Parathyroid adenoma (tissue), 2 donors: ENCODE measurements at regions not wholly inside any gene's neighbourhood (a gene's known extent, or its start where the extent isn't known, plus 50 kb on each side); places are given as distances from the start of the nearest gene placed in this dataset.

Source experiments
- H2AFZ ChIP-seq: fragments of 300-600 bp; sonication (generic); one replicate; pipeline ENCODE4 v1.7.0; 2017; ENCODE audit warnings: antibody characterized with exemption, mild to moderate bottlenecking
- H3K27ac ChIP-seq: fragments of 300-600 bp; sonication (generic); one replicate; pipeline ENCODE4 v1.7.0; 2017
- H3K27me3 ChIP-seq: fragments of 300-600 bp; sonication (generic); one replicate; pipeline ENCODE4 v1.7.0; 2017; ENCODE audit warnings: low read length; ENCODE audit not compliant: control insufficient read depth, insufficient read depth
- H3K36me3 ChIP-seq: fragments of 300-600 bp; sonication (generic); one replicate; pipeline ENCODE4 v1.7.0; 2017; ENCODE audit warnings: low read length; ENCODE audit not compliant: control insufficient read depth, insufficient read depth
- H3K4me1 ChIP-seq: fragments of 300-600 bp; sonication (generic); one replicate; pipeline ENCODE4 v1.7.0; 2017; ENCODE audit warnings: control low read depth
- H3K4me2 ChIP-seq: fragments of 300-600 bp; sonication (generic); one replicate; pipeline ENCODE4 v1.7.0; 2017; ENCODE audit warnings: low read length
- H3K4me3 ChIP-seq: fragments of 300-600 bp; sonication (generic); one replicate; pipeline ENCODE4 v1.7.0; 2017; ENCODE audit warnings: low read depth, low read length
- H3K79me2 ChIP-seq: fragments of 300-600 bp; sonication (generic); one replicate; pipeline ENCODE4 v1.7.0; 2017; ENCODE audit warnings: control low read depth
- H3K9ac ChIP-seq: fragments of 300-600 bp; sonication (generic); one replicate; pipeline ENCODE4 v1.7.0; 2017; ENCODE audit warnings: mild to moderate bottlenecking
- H3K9me3 ChIP-seq: fragments of 300-600 bp; sonication (generic); one replicate; pipeline ENCODE4 v1.7.0; 2017; ENCODE audit warnings: low read length; ENCODE audit not compliant: control insufficient read depth
- TF ChIP-seq, protein P1 (sequence below): fragments of 300-600 bp; sonication (generic); IDR thresholded peaks from one replicate; pipeline ENCODE4 v1.7.0; 2017; ENCODE audit warnings: antibody characterized with exemption, mild to moderate bottlenecking
- donor health status: primary hyperparathyroidism.

DNA sequence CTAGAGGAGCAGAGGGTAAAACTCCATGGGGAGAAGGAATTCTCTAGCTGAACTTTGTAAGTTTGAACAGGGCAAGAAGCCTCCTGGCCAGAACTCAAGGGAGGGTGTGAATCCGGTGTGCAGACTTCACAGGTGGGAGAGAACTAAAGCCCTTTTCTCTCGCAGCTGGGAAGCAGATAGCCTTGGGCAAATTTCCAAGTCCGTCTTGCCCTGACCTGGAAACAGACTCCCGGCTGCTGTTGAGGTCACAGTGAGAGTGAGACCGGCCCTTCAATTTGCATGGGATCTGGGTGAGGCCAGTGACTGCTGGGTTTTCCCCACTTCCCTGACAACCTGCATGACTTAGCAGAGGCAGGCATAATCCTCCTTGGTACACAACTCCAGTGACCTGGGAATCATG is 94.5 kb upstream of the ZNF827 start:
- H3K9ac ChIP-seq: no peak overlapping the region
- H3K27ac ChIP-seq: no peak overlapping the region
- H3K4me2 ChIP-seq: no peak overlapping the region

DNA sequence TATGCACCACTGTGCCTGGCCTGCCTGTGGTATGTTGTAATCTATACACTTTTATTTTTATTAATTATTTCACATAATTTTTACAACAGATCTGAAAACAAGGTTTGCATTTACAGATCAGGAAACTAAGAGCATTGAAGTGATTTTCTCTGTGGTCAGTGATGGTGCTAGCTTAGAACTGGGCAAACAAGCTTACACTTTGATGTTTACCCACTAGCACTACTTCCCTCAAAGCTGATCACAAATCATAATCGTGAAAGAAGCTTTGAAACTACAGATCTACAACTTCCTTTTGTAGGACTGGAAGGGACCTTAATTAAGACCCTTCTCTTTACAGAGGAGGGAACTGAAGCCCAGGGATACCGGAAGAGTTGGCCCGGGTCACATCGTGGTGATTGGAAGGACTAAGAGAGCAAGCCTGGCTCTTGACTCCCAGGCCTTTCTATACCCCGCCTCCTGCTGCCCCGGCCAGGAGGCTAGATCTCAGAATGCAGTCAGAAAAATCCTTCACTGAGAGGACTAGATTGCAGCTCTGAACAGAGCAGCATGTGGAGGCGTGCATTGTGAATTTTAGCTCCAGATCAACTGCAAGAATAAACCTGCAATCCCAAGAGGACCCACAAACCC is 93.7 kb upstream of the ZNF827 start:
- no peaks in the 10 kb centered on the region for H3K36me3 ChIP-seq
- no peak overlapping the region for H3K9ac ChIP-seq
- no peaks in the 10 kb centered on the region for H3K9me3 ChIP-seq
- H3K27ac ChIP-seq: no peak overlapping the region
- H3K27me3 ChIP-seq: no peaks in the 10 kb centered on the region
- no peak overlapping the region for H3K4me3 ChIP-seq
- TF ChIP-seq, protein P1, sequence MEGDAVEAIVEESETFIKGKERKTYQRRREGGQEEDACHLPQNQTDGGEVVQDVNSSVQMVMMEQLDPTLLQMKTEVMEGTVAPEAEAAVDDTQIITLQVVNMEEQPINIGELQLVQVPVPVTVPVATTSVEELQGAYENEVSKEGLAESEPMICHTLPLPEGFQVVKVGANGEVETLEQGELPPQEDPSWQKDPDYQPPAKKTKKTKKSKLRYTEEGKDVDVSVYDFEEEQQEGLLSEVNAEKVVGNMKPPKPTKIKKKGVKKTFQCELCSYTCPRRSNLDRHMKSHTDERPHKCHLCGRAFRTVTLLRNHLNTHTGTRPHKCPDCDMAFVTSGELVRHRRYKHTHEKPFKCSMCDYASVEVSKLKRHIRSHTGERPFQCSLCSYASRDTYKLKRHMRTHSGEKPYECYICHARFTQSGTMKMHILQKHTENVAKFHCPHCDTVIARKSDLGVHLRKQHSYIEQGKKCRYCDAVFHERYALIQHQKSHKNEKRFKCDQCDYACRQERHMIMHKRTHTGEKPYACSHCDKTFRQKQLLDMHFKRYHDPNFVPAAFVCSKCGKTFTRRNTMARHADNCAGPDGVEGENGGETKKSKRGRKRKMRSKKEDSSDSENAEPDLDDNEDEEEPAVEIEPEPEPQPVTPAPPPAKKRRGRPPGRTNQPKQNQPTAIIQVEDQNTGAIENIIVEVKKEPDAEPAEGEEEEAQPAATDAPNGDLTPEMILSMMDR: no peak
- no peaks in the 10 kb centered on the region for H3K79me2 ChIP-seq
- H2AFZ ChIP-seq: no peak overlapping the region
- H3K4me2 ChIP-seq: no peak overlapping the region
- no peaks in the 10 kb centered on the region for H3K4me1 ChIP-seq

More for the DNA sequence above, 94.5 kb upstream of the ZNF827 start:
- H3K4me3 ChIP-seq: no peak overlapping the region
- no peaks in the 10 kb centered on the region for H3K4me1 ChIP-seq
- H3K79me2 ChIP-seq: no peaks in the 10 kb centered on the region
- no peaks in the 10 kb centered on the region for H3K27me3 ChIP-seq
- TF ChIP-seq, protein P1: no peak
- H2AFZ ChIP-seq: no peak overlapping the region
- no peaks in the 10 kb centered on the region for H3K9me3 ChIP-seq
- H3K36me3 ChIP-seq: no peaks in the 10 kb centered on the region

DNA sequence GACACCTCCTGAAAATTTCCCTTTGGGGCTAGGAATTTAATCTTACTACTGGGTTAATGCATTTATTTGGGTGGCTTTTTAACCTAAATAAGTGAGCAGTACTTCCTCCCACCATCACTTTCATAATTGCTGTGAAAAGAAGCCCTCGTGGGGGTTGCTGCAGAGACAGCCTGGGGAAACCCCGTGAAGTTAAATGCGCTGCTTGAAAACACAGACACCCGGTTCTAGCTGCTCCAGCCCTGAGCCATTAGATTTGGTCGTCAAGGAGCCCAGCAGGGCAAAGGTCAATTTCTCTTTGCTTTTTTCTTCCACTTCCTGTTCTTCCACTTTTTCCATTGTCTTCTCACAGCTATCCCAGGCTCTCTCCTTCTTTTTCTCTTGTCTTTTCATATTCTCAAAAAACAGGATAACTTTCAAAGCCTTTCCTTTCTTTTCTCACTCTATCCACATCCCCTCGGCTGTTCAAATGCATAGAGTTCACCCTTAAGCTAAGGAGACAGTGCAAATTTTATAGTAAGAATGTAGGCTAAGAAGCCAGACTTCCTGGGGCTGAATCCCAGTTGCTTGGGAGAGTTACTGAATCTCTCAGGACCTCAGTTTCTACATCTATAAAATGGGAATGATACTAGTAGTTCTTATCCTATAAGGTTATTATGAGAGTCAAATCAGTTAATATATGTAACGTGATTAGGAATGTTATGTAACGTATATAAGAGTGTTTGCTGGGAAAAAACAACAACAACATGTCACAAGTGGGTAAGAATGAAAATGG is 91.5 kb upstream of the ZNF827 start:
- H2AFZ ChIP-seq: no peak overlapping the region
- TF ChIP-seq, protein P1: no peak
- no peak overlapping the region for H3K27ac ChIP-seq
- no peaks in the 10 kb centered on the region for H3K36me3 ChIP-seq
- no peaks in the 10 kb centered on the region for H3K79me2 ChIP-seq
- no peaks in the 10 kb centered on the region for H3K9me3 ChIP-seq
- no peaks in the 10 kb centered on the region for H3K27me3 ChIP-seq
- no peak overlapping the region for H3K9ac ChIP-seq
- no peak overlapping the region for H3K4me2 ChIP-seq
- H3K4me1 ChIP-seq: no peaks in the 10 kb centered on the region
- H3K4me3 ChIP-seq: no peak overlapping the region

DNA sequence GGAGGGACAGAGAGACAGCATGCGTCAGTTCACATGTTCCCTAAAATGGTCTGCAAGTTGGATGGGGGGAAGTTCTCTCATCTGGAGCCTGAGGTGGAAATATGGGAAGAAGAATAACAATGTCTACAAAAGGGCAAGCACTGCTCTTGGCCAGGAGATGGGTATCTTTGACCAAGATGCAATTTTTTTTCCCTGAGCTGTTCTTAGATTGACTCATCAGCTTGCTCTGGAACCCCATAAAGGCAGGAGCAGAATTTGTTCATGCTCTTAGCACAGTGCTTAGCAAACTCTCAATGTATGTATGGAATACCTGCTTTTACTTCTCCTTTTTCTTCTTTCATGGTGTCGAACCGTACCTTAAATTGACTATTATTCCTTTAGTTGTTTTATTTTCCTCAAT is 90.5 kb upstream of the ZNF827 start:
- Histone ChIP-seq H3K36me3 (no peaks in the 10 kb centered on the region), H3K4me2 (no peak overlapping the region), H3K27me3 (no peaks in the 10 kb centered on the region), H2AFZ (no peak overlapping the region), H3K9ac (no peak overlapping the region), H3K9me3 (no peaks in the 10 kb centered on the region), H3K79me2 (no peaks in the 10 kb centered on the region), H3K4me3 (no peak overlapping the region), H3K27ac (no peak overlapping the region), H3K4me1 (no peaks in the 10 kb centered on the region)
- TF ChIP-seq, protein P1: no peak
